ENCODE measurements at regions not wholly inside any gene's neighbourhood (a gene's known extent, or its start where the extent isn't known, plus 50 kb on each side); places are given as distances from the start of the nearest gene placed in this dataset.

DNA sequence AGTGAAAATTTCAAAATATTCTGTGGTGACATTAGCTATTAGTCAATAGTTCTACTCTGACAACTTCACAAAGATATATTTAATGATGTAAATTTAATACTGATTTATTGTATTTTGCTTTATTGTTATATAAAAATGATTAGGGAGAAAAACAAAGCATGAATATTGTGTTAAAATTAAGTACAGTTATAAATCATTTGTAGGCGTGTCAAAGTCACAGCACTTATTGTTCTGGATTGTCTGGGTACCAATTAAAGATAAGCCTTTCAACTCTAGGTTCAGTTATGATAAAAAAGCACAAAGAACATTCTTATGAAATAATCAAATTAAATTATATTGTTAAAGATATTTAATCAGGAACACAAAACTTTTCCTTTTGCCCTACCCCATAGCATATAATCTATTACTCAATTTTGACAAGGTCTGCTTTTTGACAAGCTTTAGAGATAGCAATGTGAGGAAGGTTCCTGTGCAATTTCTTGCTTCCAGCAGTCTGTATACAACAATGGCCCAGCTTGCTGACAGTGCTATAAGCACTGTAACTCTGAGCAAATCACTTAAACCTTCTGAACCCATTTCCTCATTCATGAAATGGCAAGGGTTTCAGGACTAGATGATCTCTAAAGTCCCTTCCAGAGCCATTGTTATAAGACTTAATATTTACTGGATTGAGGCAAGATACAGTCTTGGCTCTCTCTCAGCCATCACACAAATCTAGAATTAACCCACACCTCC lies 910.3 kb upstream of the LCORL start:
- TF ChIP-seq IRF3 (IDR thresholded peaks at IDR 0.05; ENCODE audit: low read depth, low read length), result no peak
- no peak for TF ChIP-seq RAD21 (IDR thresholded peaks at IDR 0.05; ENCODE audit: low read length)
- TF ChIP-seq RXRA (IDR thresholded peaks at IDR 0.05; ENCODE audit: borderline replicate concordance, low read depth), result no peak
- TF ChIP-seq FOXM1 (IDR thresholded peaks at IDR 0.05; ENCODE audit: low read depth), result no peak
- TF ChIP-seq MXI1 (IDR thresholded peaks at IDR 0.05; ENCODE audit: low read depth, low read length), result no peak
- TF ChIP-seq, protein P1, sequence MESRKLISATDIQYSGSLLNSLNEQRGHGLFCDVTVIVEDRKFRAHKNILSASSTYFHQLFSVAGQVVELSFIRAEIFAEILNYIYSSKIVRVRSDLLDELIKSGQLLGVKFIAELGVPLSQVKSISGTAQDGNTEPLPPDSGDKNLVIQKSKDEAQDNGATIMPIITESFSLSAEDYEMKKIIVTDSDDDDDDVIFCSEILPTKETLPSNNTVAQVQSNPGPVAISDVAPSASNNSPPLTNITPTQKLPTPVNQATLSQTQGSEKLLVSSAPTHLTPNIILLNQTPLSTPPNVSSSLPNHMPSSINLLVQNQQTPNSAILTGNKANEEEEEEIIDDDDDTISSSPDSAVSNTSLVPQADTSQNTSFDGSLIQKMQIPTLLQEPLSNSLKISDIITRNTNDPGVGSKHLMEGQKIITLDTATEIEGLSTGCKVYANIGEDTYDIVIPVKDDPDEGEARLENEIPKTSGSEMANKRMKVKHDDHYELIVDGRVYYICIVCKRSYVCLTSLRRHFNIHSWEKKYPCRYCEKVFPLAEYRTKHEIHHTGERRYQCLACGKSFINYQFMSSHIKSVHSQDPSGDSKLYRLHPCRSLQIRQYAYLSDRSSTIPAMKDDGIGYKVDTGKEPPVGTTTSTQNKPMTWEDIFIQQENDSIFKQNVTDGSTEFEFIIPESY (IDR thresholded peaks at IDR 0.05; ENCODE audit: borderline replicate concordance, low read depth), result no peak
- TF ChIP-seq, protein P2, sequence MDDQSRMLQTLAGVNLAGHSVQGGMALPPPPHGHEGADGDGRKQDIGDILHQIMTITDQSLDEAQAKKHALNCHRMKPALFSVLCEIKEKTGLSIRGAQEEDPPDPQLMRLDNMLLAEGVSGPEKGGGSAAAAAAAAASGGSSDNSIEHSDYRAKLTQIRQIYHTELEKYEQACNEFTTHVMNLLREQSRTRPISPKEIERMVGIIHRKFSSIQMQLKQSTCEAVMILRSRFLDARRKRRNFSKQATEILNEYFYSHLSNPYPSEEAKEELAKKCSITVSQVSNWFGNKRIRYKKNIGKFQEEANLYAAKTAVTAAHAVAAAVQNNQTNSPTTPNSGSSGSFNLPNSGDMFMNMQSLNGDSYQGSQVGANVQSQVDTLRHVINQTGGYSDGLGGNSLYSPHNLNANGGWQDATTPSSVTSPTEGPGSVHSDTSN (IDR thresholded peaks at IDR 0.05), result no peak
- no peak for TF ChIP-seq CTCF (IDR thresholded peaks at IDR 0.05)
- TF ChIP-seq FOSL2 (IDR thresholded peaks at IDR 0.05; ENCODE audit: borderline replicate concordance, low read depth), result no peak
- no peak for TF ChIP-seq SIN3A (IDR thresholded peaks at IDR 0.05; ENCODE audit: borderline replicate concordance, low read depth, low read length)
- no peak for TF ChIP-seq TEAD4 (IDR thresholded peaks at IDR 0.05; ENCODE audit: borderline replicate concordance, insufficient read depth)
- no peak for TF ChIP-seq CHD2 (IDR thresholded peaks at IDR 0.05; ENCODE audit: low read length, partially characterized antibody)
- no peak for TF ChIP-seq USF1 (IDR thresholded peaks at IDR 0.05; ENCODE audit: borderline replicate concordance, low read depth)
- no peak for TF ChIP-seq TAF1 (IDR thresholded peaks at IDR 0.05; ENCODE audit: borderline replicate concordance, low read depth, low read length)
- TF ChIP-seq NRF1 (IDR thresholded peaks at IDR 0.05; ENCODE audit: low read depth, low read length), result no peak
- no peak for TF ChIP-seq MEF2A (IDR thresholded peaks at IDR 0.05; ENCODE audit: borderline replicate concordance, low read depth)
- TF ChIP-seq, protein P3, sequence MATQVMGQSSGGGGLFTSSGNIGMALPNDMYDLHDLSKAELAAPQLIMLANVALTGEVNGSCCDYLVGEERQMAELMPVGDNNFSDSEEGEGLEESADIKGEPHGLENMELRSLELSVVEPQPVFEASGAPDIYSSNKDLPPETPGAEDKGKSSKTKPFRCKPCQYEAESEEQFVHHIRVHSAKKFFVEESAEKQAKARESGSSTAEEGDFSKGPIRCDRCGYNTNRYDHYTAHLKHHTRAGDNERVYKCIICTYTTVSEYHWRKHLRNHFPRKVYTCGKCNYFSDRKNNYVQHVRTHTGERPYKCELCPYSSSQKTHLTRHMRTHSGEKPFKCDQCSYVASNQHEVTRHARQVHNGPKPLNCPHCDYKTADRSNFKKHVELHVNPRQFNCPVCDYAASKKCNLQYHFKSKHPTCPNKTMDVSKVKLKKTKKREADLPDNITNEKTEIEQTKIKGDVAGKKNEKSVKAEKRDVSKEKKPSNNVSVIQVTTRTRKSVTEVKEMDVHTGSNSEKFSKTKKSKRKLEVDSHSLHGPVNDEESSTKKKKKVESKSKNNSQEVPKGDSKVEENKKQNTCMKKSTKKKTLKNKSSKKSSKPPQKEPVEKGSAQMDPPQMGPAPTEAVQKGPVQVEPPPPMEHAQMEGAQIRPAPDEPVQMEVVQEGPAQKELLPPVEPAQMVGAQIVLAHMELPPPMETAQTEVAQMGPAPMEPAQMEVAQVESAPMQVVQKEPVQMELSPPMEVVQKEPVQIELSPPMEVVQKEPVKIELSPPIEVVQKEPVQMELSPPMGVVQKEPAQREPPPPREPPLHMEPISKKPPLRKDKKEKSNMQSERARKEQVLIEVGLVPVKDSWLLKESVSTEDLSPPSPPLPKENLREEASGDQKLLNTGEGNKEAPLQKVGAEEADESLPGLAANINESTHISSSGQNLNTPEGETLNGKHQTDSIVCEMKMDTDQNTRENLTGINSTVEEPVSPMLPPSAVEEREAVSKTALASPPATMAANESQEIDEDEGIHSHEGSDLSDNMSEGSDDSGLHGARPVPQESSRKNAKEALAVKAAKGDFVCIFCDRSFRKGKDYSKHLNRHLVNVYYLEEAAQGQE (IDR thresholded peaks at IDR 0.05; ENCODE audit: low read depth, low read length), result no peak
- no peak for TF ChIP-seq MAX (IDR thresholded peaks at IDR 0.05; ENCODE audit: low read depth)
- TF ChIP-seq JUND (IDR thresholded peaks at IDR 0.05), result no peak
- CTCF ChIA-PET, result no interaction called here
- Histone ChIP-seq H3K27me3 (ENCODE audit: insufficient read depth) (no peaks in the 10 kb centered on the region), H3K4me2 (no peak overlapping the region), H3K27ac (ENCODE audit: low read depth in 2 of 2, low read length in 1 of 2) (no peak overlapping the region), H3K79me2 (ENCODE audit: insufficient read depth) (no peaks in the 10 kb centered on the region), H3K4me3 (ENCODE audit: low read depth in 2 of 2, low read length in 1 of 2) (no peak overlapping the region), H2AFZ (ENCODE audit: low read depth) (no peak overlapping the region), H3K9me2 (no peaks in the 10 kb centered on the region), H4K20me1 (ENCODE audit: insufficient read depth) (no peaks in the 10 kb centered on the region), H3K9ac (no peak overlapping the region), H3K36me3 (replicated peaks in 1 of 2; ENCODE audit: control insufficient read depth in 1 of 2, insufficient read depth in 2 of 2, low read length in 1 of 2) (no peaks in the 10 kb centered on the region), H3K4me1 (ENCODE audit: control insufficient read depth in 1 of 2, insufficient read depth in 2 of 2, low read depth in 1 of 2, low read length in 1 of 2) (no peaks in the 10 kb centered on the region; a peak in 1 of 4 replicates), H3K9me3 (no peaks in the 10 kb centered on the region), H3F3A (replicated peaks; ENCODE audit: insufficient read depth) (no peaks in the 10 kb centered on the region)
- WGBS (ENCODE audit: low lambda C conversion rate), result 38% methylated on average over 1 of the region's 1 CpG
- POLR2A ChIA-PET, result no interaction called here
- DNase-seq, result no peak

Data from SK-N-SH (cell line).